HG03097 (cell line): ENCODE measurements at regions not wholly inside any gene's neighbourhood (a gene's known extent, or its start where the extent isn't known, plus 50 kb on each side); places are given as distances from the start of the nearest gene placed in this dataset.

Source experiments
- ATAC-seq: cut with Tn5 transposase; IDR thresholded peaks from one replicate; pipeline ENCODE4 v1.9.1; 2021; ENCODE audit not compliant: unreplicated experiment, low FRiP score

DNA sequence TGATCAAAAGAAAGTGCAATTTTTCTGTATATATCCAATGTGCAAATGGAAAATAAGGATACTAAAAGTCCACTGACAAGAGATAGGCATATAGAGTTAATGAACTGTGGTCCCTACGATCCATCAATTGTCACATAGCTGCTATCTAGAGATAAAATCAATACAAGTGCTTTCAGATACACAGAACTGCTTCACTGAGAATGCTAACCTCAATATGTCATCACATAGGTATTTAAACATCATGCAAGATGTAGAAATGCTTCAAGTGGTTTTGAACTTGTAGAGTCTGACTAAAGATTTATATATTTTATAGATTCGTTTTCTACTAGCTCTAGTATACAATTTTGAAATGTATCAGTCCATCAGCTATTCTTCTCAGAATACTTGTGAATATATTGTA, 1604.7 kb downstream of the PLA2G4A start:
- no peak for ATAC-seq

DNA sequence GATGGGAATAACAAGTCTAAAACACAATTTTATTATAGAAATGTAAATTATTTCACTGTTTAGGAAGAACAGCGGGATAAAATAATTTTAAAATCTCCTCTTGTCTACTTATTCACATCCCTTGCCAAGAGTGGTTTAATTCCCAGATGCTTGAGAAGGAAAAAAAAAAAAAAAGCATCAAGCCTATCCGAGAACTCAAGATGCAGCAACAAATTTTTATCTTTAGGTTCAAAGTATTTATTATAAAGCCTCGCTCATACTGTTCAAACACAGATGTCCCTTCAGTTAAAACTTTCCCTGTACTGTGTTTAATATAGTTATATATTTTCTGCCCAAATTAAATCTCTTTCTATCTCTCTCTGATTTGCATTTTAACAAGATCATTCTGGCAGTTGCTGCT, 1615.8 kb downstream of the PLA2G4A start:
- no peak for ATAC-seq

DNA sequence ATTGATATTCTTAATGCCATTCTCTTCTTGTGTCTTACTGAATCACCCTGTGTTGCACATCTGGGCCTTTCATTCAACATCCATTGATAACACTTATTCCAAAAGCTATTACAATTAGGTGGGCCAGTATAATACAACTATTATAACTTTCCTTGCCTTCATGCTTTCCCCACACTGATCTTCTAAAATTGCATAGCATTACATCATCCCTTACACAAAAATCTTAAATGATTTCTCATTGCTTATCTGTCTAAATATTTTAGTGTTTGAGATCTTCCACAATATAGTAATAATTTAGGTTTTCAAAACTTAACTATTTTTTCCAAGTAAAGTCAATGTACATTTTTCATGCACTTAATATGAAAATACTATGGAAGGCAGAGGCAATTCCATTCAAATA, 1634.1 kb downstream of the PLA2G4A start:
- no peak for ATAC-seq

DNA sequence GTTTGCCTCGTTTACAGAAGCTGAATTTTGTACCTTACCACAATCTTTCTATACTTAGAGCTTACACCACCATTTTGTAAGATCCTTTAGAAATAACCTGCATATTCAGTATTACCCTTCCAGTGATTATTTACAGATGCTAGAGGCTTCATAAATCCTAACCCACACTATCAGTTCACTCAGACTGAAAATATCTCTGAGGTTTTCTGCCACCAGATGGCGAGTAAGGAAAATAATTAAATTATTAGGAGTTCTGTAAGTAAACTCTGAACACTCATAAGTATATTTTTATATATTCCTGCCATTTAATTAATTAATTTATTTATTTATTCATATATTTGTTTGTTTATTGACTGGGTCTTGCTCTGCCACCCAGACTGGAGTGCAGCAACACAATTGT, 1635.2 kb downstream of the PLA2G4A start:
- no peak for ATAC-seq

DNA sequence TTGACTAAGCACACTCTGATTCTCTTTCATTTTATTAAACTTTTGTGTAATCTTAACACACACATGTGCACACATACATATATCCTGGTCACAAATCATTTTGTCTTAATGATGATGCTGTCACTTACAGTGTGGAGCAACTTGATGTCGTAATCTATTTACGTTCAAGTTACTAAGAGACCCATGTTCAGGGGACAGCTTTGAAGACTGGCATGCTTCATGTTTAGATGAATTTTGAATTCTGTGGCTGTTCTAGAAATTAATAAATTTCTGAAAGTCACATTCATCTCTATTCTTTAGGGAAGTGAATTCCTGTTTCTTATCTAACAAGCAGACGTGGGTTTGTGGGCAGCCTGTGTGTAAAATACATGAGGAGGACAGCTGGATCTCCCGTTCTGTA, 1637.8 kb downstream of the PLA2G4A start:
- ATAC-seq, result no peak

DNA sequence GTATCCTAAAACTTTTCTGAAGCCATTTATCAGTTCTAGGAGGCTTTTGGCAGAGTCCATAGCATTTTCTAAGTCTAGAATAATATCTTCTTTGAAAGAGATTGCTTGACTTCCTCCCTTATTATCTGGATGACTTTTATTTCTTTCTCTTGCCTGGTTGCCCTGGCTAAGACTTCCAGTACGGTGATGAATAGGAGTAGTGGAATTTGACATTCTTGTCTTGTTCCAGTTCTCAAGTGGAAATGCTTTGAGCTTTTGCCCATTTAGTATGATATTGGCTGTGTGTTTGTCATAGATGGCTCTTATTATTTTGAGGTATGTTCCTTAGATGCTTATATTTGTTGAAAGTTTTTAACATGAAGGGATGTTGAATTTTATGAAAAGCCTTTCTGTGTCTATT, 1647.9 kb downstream of the PLA2G4A start:
- no peak for ATAC-seq

DNA sequence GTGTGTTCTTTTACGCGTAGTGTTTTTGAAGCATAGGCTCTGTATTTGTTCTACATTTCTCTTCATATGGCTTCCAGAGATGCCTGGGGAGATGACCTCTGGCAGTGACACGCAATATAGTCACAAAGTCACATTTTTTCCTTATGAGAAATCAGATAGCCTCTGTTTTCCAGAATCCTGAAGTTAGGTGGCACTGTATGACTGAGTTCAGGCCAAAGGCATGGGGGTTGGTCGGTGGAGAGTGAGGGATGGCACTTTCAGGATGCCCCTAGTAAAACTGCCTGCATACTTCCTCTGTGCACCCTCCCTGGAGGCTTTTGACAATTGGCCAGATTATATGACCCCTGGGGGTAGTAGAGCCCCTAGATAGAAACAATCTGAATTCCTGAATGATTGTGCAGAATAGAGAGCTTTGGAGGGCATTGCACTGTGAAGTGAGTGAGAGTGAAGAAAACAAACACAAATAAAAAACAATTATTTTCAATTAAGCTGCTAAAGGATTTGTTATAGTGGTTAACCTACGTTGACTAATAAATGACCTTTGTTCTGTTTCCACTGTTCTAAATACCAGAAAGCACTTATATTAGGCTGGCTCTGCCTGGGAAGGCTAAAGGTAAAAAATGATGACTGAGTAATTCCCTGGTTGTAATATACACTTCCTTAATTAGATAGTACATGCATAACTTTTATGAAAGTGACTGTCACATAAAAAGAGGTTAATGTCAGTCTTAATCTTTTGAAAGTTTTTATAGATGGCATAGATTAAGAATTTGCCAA, 1660.8 kb downstream of the PLA2G4A start:
- ATAC-seq, result no peak

DNA sequence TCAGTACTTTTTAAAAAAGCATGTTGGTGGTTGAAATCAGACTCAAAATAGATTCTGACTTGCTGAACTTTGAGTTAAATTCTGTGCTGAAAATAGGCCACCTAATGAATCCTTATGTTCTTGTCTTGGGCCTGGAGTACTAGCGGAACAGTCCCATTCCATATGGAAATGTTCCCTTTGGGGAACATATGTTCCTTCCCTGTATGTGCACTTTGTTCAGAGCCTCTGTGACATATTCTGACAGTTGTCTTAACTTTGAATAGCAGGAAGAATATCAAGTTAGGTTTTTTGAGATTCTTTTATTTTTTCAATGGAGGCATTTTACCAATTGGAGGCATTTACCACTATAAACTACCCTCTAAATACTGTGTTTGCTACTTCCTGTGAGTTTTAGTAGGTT, 1667.8 kb downstream of the PLA2G4A start:
- ATAC-seq, result no peak

DNA sequence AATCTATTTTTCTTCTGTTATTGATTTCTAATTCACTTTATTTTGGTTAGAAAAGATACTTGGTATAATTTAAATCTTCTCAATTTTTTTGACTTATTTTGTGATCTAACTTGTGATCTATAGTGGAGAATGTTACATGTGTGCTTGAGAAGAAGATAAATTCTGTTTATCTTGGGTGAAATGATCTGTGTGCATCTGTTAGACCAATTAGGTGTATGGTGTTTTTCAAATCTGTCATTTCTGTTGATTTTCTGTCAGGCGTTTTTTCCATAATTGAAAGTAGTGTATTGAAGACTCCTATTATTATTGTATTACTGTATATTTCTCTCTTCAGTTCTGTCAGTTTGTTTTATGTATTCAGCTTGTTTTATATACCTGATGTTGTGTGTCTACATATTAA, 1668.3 kb downstream of the PLA2G4A start:
- ATAC-seq, result no peak

DNA sequence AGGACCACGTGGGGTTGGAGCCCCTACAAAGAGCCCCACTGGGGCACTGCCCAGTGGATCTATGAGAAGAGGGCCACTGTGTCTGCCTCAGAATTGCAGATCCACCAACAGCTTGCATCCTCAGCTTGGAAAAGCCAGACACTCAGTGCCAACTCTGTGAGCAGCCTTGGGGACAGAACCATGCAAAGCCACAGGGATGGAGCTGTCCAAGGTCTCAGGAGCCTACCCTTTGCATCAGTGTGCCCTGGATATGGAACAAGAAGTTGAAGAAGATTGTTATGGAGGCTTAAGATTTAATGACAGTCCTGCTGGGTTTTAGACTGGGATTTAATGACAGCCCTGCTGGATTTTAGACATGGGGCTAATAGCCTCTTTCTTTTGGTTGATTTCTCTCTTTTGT, 1670.9 kb downstream of the PLA2G4A start:
- no peak for ATAC-seq

DNA sequence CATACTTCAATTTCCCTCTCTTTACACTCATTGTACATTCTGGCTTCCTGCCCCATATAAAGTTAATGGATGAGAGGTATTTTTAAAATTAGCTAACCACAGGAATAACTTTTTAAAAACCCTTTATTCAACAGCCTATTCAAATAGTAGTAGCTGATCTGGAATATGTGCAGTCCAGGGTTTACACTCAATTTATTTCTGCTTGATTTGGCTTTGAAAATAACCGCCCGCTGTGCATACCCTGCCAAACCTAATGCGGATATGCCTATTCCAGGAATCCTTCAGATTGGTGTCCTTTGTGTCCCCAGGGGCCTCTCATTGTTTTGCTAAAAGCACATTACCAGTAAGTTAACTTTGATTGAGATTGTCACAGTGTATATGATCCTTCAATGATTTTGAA, 1686.2 kb downstream of the PLA2G4A start:
- ATAC-seq, result no peak

DNA sequence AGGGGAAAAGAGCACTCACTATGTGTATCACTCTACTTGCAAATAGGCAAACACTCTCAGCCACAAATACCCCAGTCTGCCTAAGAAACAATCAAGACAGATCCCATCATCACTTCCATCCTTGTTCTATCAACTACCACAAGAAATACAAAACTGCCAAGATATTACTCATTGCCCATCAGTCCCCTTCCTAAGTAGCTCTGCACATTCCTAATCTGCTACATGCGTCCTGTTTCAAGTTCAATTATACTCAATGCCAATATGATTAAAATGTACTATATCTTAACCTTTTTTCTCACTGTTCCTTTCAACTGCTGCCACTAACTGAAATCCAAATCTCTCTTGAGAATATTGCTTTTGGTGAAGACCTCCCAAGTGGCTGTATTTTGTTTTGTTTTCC, 1688.4 kb downstream of the PLA2G4A start:
- no peak for ATAC-seq

DNA sequence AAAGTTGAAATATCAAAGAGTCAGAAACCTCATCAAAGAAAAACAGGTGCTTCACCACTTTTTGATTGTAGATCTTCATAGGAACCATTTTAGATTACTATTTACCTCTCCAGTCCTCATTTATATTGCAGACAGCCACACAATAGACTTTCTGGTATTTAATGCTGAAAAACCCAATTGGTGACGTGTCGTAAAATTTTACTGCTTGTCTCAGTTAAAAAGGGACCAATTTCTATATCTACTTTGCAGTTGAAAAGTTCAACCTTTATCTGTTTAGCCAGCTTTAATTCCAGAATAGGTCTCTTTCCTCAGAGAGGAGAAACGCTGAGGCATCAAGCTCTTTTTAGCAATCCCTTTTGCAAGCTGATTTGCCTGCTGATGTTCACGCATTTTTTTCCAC, 1722.4 kb downstream of the PLA2G4A start:
- no peak for ATAC-seq

DNA sequence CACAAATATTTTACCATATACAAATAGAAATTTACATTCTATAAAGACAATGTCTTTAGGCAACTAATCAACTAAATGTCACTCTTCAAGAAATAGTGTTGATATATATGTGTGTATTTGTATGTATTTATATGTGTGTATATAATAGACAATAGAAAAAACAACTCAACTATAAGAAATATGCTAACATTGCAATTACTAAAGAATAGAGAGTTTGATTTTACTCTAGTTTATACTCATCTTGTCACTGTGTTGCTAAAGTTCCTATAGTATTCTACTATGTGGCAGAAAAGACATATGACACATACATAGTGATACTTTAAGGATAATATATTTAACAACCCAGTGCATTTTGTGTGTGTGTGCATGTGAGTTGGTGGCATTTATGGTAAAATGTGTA, 1728.3 kb downstream of the PLA2G4A start:
- ATAC-seq, result no peak

DNA sequence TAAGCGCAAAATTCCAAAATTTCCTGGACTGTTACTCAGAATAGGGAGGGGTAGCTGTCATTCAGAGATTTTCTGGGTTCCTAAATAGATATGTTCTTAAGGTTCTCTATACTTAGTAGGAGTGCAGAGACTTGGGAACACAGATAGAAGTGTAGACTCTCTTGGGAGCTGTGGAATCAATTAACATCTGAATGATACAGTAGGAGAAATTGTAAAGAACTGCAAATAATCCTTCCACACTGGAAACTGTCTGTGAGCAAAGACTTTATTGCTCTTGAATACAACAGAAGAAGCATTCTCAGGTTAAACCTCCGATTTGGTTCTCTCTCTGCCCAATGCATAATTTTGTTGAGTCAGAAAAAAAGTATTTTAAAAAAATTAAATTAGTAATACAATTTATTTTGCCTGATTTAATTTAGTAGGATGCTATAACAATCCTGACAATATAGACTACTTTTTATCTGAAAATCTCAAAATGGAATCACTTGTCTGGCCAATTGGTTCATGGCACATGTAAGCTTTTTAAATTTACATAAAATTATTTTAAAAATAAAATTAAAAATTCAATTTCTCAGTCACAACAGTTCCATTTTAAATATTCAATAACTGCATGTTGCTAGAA, 1754.3 kb downstream of the PLA2G4A start:
- no peak for ATAC-seq

DNA sequence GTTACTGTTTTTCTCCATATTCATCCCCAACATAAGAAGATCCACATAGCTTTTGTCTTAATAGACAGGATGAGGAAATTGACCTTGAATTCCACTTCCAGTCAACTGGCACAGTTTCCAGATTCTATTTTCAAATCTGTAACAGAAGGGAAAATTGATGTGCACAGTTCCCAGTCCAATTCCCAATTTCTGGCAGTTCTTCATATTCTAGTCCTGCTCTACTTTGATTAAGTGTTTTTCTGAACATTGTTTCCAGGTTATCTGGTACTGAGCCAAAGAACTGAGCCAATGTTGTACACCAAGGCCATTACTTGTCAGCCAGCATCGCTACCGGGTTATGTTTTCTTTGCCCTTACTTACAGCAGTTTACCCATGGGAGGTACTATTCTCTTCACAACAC, 1755.4 kb downstream of the PLA2G4A start:
- ATAC-seq, result no peak

DNA sequence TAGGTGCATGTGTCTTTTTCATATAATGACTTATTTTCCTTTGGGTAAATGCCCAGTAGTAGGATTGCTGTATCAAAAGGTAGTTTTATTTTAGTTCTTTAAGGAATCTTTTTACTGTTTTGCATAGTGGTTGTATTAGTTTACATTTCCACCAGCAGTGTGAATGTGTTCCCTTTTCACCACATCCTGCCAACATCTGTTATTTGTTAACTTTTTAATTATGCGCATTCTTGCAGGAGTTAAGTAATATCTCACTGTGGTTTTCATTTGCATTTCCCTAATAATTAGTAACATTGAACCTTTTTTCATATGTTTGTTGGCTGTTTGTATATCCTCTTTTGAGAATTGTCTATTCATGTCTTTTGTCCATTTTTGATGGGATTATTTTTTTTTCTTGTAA, 1761.9 kb downstream of the PLA2G4A start:
- ATAC-seq, result no peak

DNA sequence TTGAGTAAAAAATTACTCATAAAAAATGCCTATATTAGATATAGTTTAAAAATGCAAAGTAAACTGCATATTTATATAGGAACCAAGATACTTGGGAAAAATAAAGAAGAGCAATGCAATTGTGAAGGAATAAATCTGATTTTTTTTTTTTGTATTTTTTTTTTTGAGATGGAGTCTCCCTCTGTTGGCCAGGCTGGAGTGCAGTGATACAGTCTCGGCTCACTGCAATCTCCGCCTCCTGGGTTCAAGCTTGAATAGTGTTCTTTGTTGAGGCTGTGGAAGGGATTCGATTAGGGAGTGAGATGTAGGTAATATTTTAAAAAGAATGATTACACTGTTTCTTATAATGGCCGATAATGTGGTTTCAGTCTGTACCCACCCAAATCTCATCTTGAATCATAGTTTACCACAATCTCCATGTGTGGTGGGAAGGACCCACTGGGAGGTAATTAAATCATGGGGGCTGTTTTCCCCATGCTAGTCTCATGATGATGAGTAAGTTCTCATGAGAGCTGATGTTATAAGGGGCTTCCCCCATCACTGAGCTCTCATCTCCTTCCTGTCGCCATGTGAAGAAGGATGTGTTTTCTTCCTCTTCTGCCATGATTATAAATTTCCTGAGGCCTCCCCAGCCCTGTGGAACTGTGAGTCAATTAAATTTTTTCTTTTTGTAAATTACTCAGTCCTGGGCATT, 1765.9 kb downstream of the PLA2G4A start:
- no peak for ATAC-seq

DNA sequence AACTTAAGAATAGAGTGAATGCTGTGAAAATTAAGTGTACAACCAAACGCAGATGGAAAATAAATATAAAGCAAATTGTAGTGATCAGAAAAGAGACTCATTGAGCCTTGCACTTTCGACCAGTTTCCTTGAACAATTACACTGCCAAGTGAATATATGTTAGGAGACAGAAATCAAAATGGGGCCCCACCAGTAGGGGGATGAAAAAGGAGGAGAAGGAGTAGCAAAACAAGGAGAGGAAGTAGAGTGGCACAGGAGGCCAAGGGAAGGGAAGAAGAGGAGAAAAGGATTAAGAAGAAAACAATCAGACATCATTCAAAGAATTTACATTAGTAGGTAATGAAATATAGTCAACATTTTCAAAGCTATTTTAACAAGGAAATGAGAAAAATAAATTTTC, 1770.6 kb downstream of the PLA2G4A start:
- ATAC-seq, result no peak

DNA sequence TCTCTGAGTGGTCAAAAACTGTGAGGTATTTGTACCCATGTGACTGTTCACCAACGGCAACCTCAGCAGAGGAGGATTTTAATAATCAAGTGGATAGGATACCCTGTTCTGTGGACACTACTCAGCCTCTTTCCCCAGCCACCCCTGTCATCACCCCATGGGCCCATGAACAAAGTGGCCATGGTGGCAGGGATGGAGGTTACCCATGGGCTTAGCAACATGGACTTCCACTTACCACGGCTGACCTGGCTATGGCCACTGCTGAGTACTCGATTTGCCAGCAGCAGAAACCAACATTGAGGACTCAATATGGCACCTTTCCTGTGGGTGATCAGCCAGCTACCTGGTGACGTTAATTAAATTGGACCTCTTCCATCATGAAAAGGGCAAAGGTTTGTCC, 1782.7 kb downstream of the PLA2G4A start:
- no peak for ATAC-seq

DNA sequence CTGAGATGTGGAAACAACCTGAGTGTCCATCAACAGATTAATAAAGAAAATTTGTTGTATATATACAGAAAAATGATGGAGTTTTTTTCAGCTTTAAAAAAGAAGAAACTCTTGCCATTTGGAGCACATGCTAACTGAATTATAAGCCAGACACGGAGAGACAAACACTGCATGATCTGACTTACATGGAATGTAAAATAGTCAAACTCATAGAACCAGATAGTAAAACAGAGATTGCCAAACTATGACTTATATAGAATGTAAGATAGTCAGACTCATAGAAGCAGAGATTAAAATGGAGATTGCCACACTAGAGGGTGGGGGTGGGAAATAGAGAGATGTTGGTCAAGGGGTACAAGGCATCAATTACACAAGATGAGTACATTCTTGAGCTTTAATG, 1786.6 kb downstream of the PLA2G4A start:
- ATAC-seq, result no peak

DNA sequence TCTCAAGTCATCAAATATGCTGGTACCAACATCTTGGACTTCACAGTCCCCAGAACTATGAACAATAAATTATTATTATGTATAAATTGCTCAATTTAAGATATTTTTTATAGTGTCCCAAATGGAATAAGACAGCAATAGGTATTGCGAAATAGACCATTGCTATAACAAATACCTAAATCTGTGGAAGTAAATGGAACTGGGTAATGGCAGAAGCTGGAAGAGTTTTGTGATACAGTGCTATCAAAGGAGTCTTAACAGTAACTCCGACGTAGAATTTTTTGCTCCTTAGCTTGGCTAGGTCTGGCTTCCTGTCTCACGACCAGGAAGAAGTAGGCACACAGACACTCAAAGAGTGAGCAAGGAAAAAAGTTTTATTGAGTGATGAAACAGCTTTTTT, 1791.5 kb downstream of the PLA2G4A start:
- ATAC-seq, result no peak
